Smooth muscle cell (in vitro differentiated cells): ENCODE measurements at regions not wholly inside any gene's neighbourhood (a gene's known extent, or its start where the extent isn't known, plus 50 kb on each side); places are given as distances from the start of the nearest gene placed in this dataset.
"Not testable (repeated sequence)": the region's sequence is repeated elsewhere in the genome, so short reads cannot be mapped to it uniquely, and the experiment has no call there.

Experiments used
- DNase-seq: peaks from one replicate; lab custom pipeline; 2025; ENCODE audit not compliant: unreplicated experiment; lab: John Stamatoyannopoulos, UW
- H2AFZ ChIP-seq: fragments of 200-600 bp; sonication (generic); 2 replicates; pipeline ENCODE4 v1.6.0; 2016; ENCODE audit warnings: antibody characterized with exemption, low read depth, mild to moderate bottlenecking
- H3F3A ChIP-seq: fragments of 200-600 bp; sonication (generic); 2 replicates; pipeline ENCODE4 v1.6.0; 2017; ENCODE audit warnings: antibody characterized with exemption, low read depth
- H3K27ac ChIP-seq: fragments of 200-600 bp; sonication (generic); 2 replicates; pipeline ENCODE4 v1.5.1; 2016; ENCODE audit warnings: low read depth, mild to moderate bottlenecking
- H3K27me3 ChIP-seq: fragments of 200-600 bp; sonication (generic); 2 replicates; pipeline ENCODE4 v1.6.1; 2016; ENCODE audit warnings: low read depth, mild to moderate bottlenecking
- H3K36me3 ChIP-seq: fragments of 200-600 bp; sonication (generic); 2 replicates; pipeline ENCODE4 v1.5.1; 2016; ENCODE audit warnings: low read depth
- H3K4me1 ChIP-seq: fragments of 200-600 bp; sonication (generic); 2 replicates; pipeline ENCODE4 v1.5.1; 2016; ENCODE audit warnings: low read depth
- H3K4me2 ChIP-seq: fragments of 200-600 bp; sonication (generic); 2 replicates; pipeline ENCODE4 v1.6.0; 2016; ENCODE audit warnings: mild to moderate bottlenecking
- H3K4me3 ChIP-seq: fragments of 200-600 bp; sonication (generic); 2 replicates; pipeline ENCODE4 v1.5.1; 2016; ENCODE audit warnings: mild to moderate bottlenecking
- H3K79me2 ChIP-seq: fragments of 200-600 bp; sonication (generic); 2 replicates; pipeline ENCODE4 v1.6.0; 2016; ENCODE audit warnings: low read depth, mild to moderate bottlenecking
- H3K9ac ChIP-seq: fragments of 200-600 bp; sonication (generic); 2 replicates; pipeline ENCODE4 v1.6.0; 2016; ENCODE audit warnings: low read depth
- H3K9me3 ChIP-seq: fragments of 200-600 bp; sonication (generic); replicated peaks from 2 replicates; pipeline ENCODE4 v1.5.1; 2016; ENCODE audit warnings: low read depth
- H4K20me1 ChIP-seq: fragments of 200-600 bp; sonication (generic); 2 replicates; pipeline ENCODE4 v1.6.0; 2016; ENCODE audit warnings: low read depth
- CTCF ChIP-seq: fragments of 200-600 bp; sonication (generic); IDR thresholded peaks from 2 replicates; pipeline ENCODE4 v1.5.1; 2017; ENCODE audit warnings: borderline replicate concordance, mild to moderate bottlenecking, antibody characterized with exemption; ENCODE audit not compliant: insufficient read depth, poor library complexity, severe bottlenecking
- WGBS: methylation state at CpG from one replicate; pipeline ENCODE4 v1.1.7; 2016; ENCODE audit warnings: low lambda C conversion rate; 5-methylcytosine and 5-hydroxymethylcytosine counted together

GRCh38 chr7:56375173-56375572 lies 259.0 kb upstream of the NUPR2 start:
- no peak overlapping the region for H3K4me3 ChIP-seq

GRCh38 chr7:56374666-56375065 lies 258.4 kb upstream of the NUPR2 start:
- not testable (repeated sequence) for H3K27ac ChIP-seq, H2AFZ ChIP-seq, DNase-seq, H4K20me1 ChIP-seq, H3K9me3 ChIP-seq, H3F3A ChIP-seq, H3K79me2 ChIP-seq, H3K4me2 ChIP-seq, H3K4me3 ChIP-seq, H3K9ac ChIP-seq, H3K27me3 ChIP-seq, H3K4me1 ChIP-seq, H3K36me3 ChIP-seq
- WGBS = 89% methylated on average over 21 of the region's 25 CpGs

More at GRCh38 chr7:56375173-56375572, 259.0 kb upstream of the NUPR2 start:
- 86% methylated on average over 13 of the region's 18 CpGs for WGBS
- no peaks in the 10 kb centered on the region for H3K36me3 ChIP-seq
- H4K20me1 ChIP-seq = no peaks in the 10 kb centered on the region
- no peak overlapping the region for H3K4me2 ChIP-seq
- no peaks in the 10 kb centered on the region for H3K27me3 ChIP-seq
- no peaks in the 10 kb centered on the region for H3F3A ChIP-seq
- no peaks in the 10 kb centered on the region for H3K4me1 ChIP-seq
- no peaks in the 10 kb centered on the region for H3K79me2 ChIP-seq
- peaks cover 4% of the 10 kb centered on the region for H3K9me3 ChIP-seq
- no peak overlapping the region for H3K27ac ChIP-seq
- DNase-seq = no peak
- no peak overlapping the region for H3K9ac ChIP-seq
- no peak overlapping the region for H2AFZ ChIP-seq
- no peak for TF ChIP-seq CTCF

- 89% methylated on average over 19 of the region's 24 CpGs for WGBS
- H3K27ac ChIP-seq, H3K4me3 ChIP-seq, H3F3A ChIP-seq, H4K20me1 ChIP-seq, H2AFZ ChIP-seq, H3K36me3 ChIP-seq, H3K4me1 ChIP-seq, DNase-seq, H3K4me2 ChIP-seq, H3K27me3 ChIP-seq, H3K9me3 ChIP-seq, H3K79me2 ChIP-seq, H3K9ac ChIP-seq: not testable (repeated sequence)
These were observed 257.1 kb upstream of the NUPR2 start for GRCh38 chr7:56373314-56373713.

GRCh38 chr7:56371792-56372191 lies 255.6 kb upstream of the NUPR2 start:
- not testable (repeated sequence) for H3K36me3 ChIP-seq, H3K9me3 ChIP-seq, H4K20me1 ChIP-seq, H3K4me2 ChIP-seq, H3K9ac ChIP-seq, H2AFZ ChIP-seq, H3K4me3 ChIP-seq, H3K79me2 ChIP-seq, H3K27ac ChIP-seq, H3F3A ChIP-seq, H3K4me1 ChIP-seq, DNase-seq, H3K27me3 ChIP-seq
- 89% methylated on average over 21 of the region's 27 CpGs for WGBS

- WGBS = 83% methylated on average over 9 of the region's 43 CpGs
- H4K20me1 ChIP-seq, H3K9me3 ChIP-seq, H3F3A ChIP-seq, H3K36me3 ChIP-seq, H3K9ac ChIP-seq, H3K27me3 ChIP-seq, H3K4me2 ChIP-seq, H3K79me2 ChIP-seq, DNase-seq, H3K4me1 ChIP-seq, H2AFZ ChIP-seq, H3K4me3 ChIP-seq, H3K27ac ChIP-seq: not testable (repeated sequence)
These were observed 254.1 kb upstream of the NUPR2 start for GRCh38 chr7:56370208-56370872.

GRCh38 chr7:56367914-56368313 lies 251.7 kb upstream of the NUPR2 start:
- not testable (repeated sequence) for H3K9me3 ChIP-seq, H3K4me1 ChIP-seq, DNase-seq, H3F3A ChIP-seq, H3K9ac ChIP-seq, H3K4me2 ChIP-seq, H3K4me3 ChIP-seq, H2AFZ ChIP-seq, H3K36me3 ChIP-seq, H4K20me1 ChIP-seq, H3K27ac ChIP-seq, H3K27me3 ChIP-seq, H3K79me2 ChIP-seq
- WGBS = 96% methylated on average over 10 of the region's 19 CpGs

- not testable (repeated sequence) for H3K4me1 ChIP-seq, H3K27me3 ChIP-seq, H2AFZ ChIP-seq, H4K20me1 ChIP-seq, H3K36me3 ChIP-seq, H3K4me2 ChIP-seq, H3K27ac ChIP-seq, H3F3A ChIP-seq, H3K9me3 ChIP-seq, H3K4me3 ChIP-seq, DNase-seq, H3K79me2 ChIP-seq, H3K9ac ChIP-seq
- WGBS = 88% methylated on average over 23 of the region's 24 CpGs
These were observed 251.2 kb upstream of the NUPR2 start for GRCh38 chr7:56367411-56367810.

- not testable (repeated sequence) for H3K9ac ChIP-seq, H3K27me3 ChIP-seq, H3K9me3 ChIP-seq, H3K4me1 ChIP-seq, H3K27ac ChIP-seq, H4K20me1 ChIP-seq, H3F3A ChIP-seq, H3K36me3 ChIP-seq, H3K79me2 ChIP-seq, DNase-seq, H3K4me3 ChIP-seq, H2AFZ ChIP-seq, H3K4me2 ChIP-seq
- WGBS = 91% methylated on average over 20 of the region's 22 CpGs
These were observed 250.5 kb upstream of the NUPR2 start for GRCh38 chr7:56366701-56367100.
